GM10266 (cell line): ENCODE measurements at regions not wholly inside any gene's neighbourhood (a gene's known extent, or its start where the extent isn't known, plus 50 kb on each side); places are given as distances from the start of the nearest gene placed in this dataset.

Source experiments
- DNase-seq: peaks from one replicate; pipeline ENCODE4 v3.0.0; 2012; ENCODE audit errors: extremely low spot score
- TF ChIP-seq, protein P1 (sequence below): IDR thresholded peaks from 2 replicates; pipeline ENCODE4 v1.5.1; 2012; ENCODE audit warnings: mild to moderate bottlenecking, low read depth; ENCODE audit not compliant: control insufficient read depth, insufficient read depth; ENCODE audit errors: missing control alignments

DNA sequence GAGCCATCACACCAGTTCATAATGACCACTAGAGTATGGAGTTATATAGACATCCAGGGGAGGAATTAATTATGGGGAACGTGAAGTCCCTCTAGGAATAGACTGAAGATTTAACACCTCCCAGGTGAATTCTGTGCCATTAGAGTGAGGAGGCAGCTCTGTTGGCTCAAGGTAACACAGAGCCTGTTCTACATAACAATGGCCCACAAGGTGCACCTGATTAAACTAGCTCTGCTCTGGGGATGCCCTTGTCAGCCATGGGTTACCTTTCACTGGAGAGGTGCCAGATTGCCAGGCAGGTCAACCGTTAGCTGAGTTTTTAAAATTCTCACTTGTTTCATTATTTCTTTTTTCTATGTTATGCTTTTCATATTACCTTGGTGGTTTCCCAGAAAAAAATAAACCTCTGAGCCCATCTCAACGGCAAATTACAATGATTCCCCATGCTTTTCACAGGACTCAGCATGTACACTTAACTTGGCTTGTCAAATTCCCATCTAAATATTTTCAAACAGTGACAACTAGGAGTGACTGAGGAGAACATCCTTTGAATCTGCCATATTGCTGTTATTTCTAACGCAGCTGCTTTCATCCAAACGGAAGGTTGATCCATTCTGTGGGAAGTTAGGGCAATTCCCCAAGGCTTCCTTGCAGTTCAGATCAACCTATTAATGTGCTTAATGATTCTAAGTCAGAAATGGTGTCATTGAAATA is 512.9 kb downstream of the MCTP2 start:
- DNase-seq = no peak
- TF ChIP-seq, protein P1, sequence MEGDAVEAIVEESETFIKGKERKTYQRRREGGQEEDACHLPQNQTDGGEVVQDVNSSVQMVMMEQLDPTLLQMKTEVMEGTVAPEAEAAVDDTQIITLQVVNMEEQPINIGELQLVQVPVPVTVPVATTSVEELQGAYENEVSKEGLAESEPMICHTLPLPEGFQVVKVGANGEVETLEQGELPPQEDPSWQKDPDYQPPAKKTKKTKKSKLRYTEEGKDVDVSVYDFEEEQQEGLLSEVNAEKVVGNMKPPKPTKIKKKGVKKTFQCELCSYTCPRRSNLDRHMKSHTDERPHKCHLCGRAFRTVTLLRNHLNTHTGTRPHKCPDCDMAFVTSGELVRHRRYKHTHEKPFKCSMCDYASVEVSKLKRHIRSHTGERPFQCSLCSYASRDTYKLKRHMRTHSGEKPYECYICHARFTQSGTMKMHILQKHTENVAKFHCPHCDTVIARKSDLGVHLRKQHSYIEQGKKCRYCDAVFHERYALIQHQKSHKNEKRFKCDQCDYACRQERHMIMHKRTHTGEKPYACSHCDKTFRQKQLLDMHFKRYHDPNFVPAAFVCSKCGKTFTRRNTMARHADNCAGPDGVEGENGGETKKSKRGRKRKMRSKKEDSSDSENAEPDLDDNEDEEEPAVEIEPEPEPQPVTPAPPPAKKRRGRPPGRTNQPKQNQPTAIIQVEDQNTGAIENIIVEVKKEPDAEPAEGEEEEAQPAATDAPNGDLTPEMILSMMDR = no peak

DNA sequence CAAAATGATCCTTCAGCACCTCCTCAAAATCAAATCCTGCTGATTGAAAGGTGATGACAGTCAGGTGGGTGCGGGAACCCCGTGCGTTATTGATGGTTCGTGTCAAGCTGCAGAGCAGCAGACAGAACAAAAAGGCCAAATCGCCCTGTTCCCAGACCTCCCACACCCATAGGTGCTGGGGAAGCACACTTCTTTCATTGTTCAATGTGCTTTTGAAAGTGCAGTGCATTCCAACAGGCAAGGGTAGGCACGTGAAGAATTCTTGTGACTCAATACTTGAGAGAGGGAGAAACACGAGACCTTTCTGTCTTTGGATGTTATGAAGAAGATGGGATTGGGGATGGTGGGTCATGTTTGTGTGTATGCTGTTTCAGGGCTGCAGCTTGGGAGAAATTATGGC is 514.0 kb downstream of the MCTP2 start:
- DNase-seq = no peak
- TF ChIP-seq, protein P1 = no peak

DNA sequence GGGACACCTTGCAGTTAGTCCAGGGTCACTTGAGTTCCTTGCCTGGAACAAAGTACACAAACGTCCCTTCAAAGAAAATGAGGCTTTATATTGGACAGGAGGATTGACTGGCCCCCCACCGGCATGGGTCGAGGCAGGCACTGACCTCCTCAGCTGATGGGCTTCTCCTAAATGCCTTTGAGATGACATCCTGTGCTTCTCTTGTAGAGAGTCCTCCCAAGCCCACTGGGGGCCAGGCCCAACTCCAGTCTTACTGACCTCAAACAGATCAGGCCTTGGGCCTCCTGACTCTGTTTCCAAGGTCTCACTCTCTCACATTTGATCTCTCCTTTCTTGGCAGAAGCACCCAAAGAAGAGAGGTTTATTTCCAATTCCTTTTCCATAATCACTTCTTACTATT is 516.1 kb downstream of the MCTP2 start:
- DNase-seq = no peak

DNA sequence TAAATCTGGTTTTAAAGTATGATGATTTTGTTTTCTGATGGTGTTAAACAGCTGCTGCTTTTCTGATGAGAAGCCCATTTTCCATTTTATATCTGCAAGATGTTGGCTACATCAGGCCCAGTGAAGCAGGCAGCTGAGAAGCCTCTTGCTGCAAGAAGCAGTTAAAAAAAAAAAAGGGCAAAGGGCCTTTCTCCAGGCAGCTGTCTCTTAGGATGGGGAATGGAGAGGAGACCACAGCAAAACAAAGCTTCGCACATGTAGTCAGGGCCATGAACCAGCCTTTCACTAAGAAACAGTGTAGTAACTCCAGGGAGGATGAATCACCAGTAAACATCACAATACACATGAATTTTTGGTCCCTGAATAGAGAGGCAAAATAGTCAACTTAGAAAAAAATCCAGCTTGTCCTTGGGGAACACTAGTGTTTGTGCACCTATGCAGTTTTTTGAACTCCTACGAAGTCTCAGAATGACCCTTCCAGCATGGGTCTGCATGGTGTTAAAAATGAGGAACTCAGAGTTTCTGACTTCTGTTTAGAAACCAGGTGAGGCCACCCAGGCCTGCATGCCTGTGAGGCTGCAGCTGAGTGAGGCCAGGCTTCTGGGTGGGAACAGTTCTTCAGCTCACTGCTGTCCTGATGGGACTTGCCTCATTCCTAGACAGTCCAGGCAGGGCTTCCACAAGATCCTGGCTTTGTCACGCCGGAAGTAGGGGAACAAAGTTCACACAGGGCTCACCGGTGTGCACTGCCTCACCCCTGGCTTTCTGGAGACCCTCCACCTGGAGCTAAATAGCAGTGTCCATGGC is 518.7 kb downstream of the MCTP2 start:
- DNase-seq = no peak
- TF ChIP-seq, protein P1 = no peak

More for the DNA sequence above, 516.1 kb downstream of the MCTP2 start:
- TF ChIP-seq, protein P1 = no peak

DNA sequence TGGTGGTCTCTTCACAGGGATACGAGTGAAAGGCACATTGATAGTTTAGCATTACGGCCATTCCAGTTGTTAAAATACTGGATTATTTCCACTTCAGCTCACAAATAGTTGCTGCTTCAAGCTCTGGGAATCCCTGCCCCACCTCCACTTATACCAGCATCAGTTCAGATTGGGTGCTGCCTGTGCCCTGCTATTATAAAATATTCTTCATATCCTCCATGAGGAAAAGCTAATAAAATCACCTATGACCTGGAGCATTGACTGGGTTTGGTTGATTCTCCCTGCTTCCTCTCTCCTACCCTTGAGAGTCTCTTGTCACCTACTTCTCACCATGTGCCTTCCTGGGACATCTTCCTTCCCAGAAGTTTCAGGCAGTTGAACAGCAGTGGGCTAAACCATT is 529.0 kb downstream of the MCTP2 start:
- TF ChIP-seq, protein P1 = no peak
- DNase-seq = no peak

DNA sequence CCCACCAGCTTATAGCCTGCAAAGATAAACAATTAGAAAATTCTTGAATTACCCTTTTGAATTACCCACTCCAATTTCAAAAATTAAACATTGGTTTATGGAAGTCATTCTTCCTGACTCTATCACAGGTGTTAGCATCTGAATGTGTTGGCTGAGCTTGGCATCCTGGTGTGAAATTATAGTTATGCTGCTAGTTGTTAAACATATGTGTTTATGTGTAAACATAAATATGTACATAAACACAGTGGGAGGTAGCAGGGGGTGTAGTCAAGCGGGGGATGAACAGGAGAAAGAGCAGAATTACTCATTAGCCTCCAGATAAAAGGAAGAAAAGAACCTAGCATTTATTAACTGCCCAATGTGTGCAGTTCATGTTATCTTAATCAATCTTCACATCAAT is 530.2 kb downstream of the MCTP2 start:
- DNase-seq = no peak
- TF ChIP-seq, protein P1 = no peak

DNA sequence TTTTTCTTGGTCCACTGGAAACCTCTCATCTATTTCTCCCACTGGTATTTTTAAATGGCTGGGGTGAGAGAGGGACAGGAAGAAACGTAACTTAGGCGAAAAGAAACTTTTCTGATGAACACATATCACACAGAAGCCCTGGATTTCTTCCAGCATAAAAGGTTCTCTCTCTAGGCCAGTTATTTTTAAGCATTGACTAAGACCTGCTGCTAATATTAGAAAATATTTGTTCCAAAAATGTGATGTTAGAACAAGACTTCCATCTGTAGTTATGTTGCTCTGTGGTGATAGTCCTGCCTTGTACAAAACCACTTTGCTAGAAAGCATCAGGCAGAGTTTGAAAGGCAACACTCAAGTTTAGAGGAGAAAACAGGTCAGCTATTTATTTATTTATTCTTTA is 537.7 kb downstream of the MCTP2 start:
- no peak for DNase-seq
- TF ChIP-seq, protein P1 = no peak
